Gastrocnemius medialis (tissue), 4 donors: ENCODE measurements at regions not wholly inside any gene's neighbourhood (a gene's known extent, or its start where the extent isn't known, plus 50 kb on each side); places are given as distances from the start of the nearest gene placed in this dataset.

ENCODE experiments used
- ATAC-seq, 2 donors: fragments of 150-250 bp; one replicate each; pipeline ENCODE4 v1.9.1; 2016
- DNase-seq, 2 donors: peaks; one replicate each; pipeline ENCODE4 v3.0.0-alpha.2; 2019
- H3K27ac ChIP-seq, 4 donors: fragments of 200-600 bp; sonication (generic); 1 replicate in 1 of 4; 2 replicates in 3 of 4; pipeline ENCODE4 v1.5.1; 2016 to 2018; ENCODE audit warnings: mild to moderate bottlenecking in 2 of 4, moderate library complexity in 1 of 4
- H3K27me3 ChIP-seq, 3 donors: fragments of 200-600 bp; sonication (generic) in 2 of 3; 1 replicate in 1 of 3; 2 replicates in 2 of 3; pipeline versions ENCODE4 v1.5.1 to v1.6.0; 2016 to 2019; ENCODE audit warnings: mild to moderate bottlenecking in 1 of 3, moderate library complexity in 1 of 3
- H3K36me3 ChIP-seq, 2 donors: fragments of 200-600 bp; sonication (generic) in 1 of 2; one replicate each; pipeline ENCODE4 v1.5.1; 2017 to 2018
- H3K4me1 ChIP-seq, 2 donors: fragments of 200-600 bp; sonication (generic) in 1 of 2; one replicate each; pipeline ENCODE4 v1.5.1; 2016 to 2017; ENCODE audit warnings: mild to moderate bottlenecking in 2 of 2
- H3K4me3 ChIP-seq, 4 donors: fragments of 200-600 bp; sonication (generic) in 3 of 4; 1 replicate in 1 of 4; 2 replicates in 3 of 4; pipeline ENCODE4 v1.5.1; 2016 to 2019; ENCODE audit warnings: mild to moderate bottlenecking in 2 of 4
- H3K9me3 ChIP-seq, 3 donors: fragments of 200-600 bp; sonication (generic) in 2 of 3; 1 replicate in 1 of 3; 2 replicates in 2 of 3; pipeline ENCODE4 v1.5.1; 2016 to 2019
- POLR2A ChIP-seq, 2 donors: fragments of 450-650 bp; IDR thresholded peaks; one replicate each; pipeline ENCODE4 v1.6.1; 2017; ENCODE audit warnings: antibody characterized with exemption in 2 of 2, mild to moderate bottlenecking in 2 of 2, moderate library complexity in 2 of 2
- in situ Hi-C, 4 donors: fragments of 200-750 bp; cut with MboI; loops; one replicate each; pipeline versions ENCODE4 v1.15.0 to v1.8.0; 2017; ENCODE audit warnings: low sequenced_read_pairs in 4 of 4
- intact Hi-C: fragments of 100-400 bp; cut with DNase I; formaldehyde crosslinking; loops from one replicate; pipeline ENCODE4 v1.15.1; 2023; ENCODE audit warnings: low total_unique reads
- TF ChIP-seq, protein P1 (sequence below), 5 experiments: fragments of 450-650 bp in 3 of 5; fragments of 200-600 bp in 2 of 5; sonication (generic) in 2 of 5; IDR thresholded peaks in 4 of 5; conservative IDR thresholded peaks in 1 of 5; 1 replicate in 4 of 5; 2 replicates in 1 of 5; pipeline ENCODE4 v1.5.1; 2016 to 2019; ENCODE audit warnings: antibody characterized with exemption in 5 of 5, mild to moderate bottlenecking in 3 of 5, moderate library complexity in 3 of 5

DNA sequence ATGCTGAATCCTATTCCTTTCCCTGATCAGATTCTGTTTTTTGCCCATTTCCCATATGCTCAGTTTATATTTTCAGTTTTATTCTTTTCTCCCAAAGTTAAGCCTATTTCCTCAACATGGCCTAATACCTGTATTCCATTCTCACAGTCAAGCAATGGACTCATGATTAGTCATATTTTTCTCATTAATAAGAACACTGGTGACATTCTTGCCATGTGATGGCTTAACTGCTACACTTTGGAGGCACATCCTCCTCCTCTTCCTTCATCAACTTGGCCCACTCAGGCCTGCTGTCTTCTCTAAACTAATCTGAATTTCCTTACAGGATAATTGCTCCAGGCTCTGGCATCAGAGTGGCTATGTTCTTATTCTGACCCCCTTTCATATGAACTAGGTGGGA is 679.2 kb downstream of the NYAP2 start:
- ATAC-seq (no peak), DNase-seq (no peak)
- H3K36me3 ChIP-seq: no peaks in the 10 kb centered on the region
- no peak for TF ChIP-seq POLR2A (IDR thresholded peaks at IDR 0.05)
- TF ChIP-seq, protein P1, sequence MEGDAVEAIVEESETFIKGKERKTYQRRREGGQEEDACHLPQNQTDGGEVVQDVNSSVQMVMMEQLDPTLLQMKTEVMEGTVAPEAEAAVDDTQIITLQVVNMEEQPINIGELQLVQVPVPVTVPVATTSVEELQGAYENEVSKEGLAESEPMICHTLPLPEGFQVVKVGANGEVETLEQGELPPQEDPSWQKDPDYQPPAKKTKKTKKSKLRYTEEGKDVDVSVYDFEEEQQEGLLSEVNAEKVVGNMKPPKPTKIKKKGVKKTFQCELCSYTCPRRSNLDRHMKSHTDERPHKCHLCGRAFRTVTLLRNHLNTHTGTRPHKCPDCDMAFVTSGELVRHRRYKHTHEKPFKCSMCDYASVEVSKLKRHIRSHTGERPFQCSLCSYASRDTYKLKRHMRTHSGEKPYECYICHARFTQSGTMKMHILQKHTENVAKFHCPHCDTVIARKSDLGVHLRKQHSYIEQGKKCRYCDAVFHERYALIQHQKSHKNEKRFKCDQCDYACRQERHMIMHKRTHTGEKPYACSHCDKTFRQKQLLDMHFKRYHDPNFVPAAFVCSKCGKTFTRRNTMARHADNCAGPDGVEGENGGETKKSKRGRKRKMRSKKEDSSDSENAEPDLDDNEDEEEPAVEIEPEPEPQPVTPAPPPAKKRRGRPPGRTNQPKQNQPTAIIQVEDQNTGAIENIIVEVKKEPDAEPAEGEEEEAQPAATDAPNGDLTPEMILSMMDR (IDR thresholded peaks at IDR 0.05 in 4 of 5, conservative IDR thresholded peaks at IDR 0.05 in 1 of 5): no peak
- no peak overlapping the region for H3K4me3 ChIP-seq
- H3K27ac ChIP-seq: no peak overlapping the region
- intact Hi-C loops: no loop called here
- H3K4me1 ChIP-seq: peaks cover 0 to 12% of the 10 kb centered on the region in 2 donors
- no peaks in the 10 kb centered on the region for H3K9me3 ChIP-seq
- no peaks in the 10 kb centered on the region for H3K27me3 ChIP-seq
- in situ Hi-C loops: no loop called here

DNA sequence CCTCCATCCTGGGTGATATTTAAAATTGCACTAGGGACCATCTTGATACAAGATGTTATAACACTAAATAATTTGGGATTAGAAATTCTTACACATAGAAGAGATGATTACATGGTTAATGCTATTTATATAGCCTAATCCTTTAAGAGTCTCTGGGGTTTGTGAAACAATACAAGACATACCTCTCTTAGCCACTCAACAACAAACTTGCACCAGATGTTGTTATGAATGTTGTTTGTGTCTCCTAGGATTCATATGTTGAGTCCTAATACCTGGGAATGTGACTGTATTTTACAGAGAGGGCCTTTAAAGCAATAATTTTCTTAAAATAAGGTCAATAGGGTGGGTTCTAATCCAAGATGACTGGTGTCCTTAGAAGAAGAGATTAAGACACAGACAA is 678.3 kb downstream of the NYAP2 start:
- intact Hi-C loops: no loop called here
- no peaks in the 10 kb centered on the region for H3K27me3 ChIP-seq
- no peak for TF ChIP-seq POLR2A (IDR thresholded peaks at IDR 0.05)
- TF ChIP-seq, protein P1 (IDR thresholded peaks at IDR 0.05 in 4 of 5, conservative IDR thresholded peaks at IDR 0.05 in 1 of 5): no peak

DNA sequence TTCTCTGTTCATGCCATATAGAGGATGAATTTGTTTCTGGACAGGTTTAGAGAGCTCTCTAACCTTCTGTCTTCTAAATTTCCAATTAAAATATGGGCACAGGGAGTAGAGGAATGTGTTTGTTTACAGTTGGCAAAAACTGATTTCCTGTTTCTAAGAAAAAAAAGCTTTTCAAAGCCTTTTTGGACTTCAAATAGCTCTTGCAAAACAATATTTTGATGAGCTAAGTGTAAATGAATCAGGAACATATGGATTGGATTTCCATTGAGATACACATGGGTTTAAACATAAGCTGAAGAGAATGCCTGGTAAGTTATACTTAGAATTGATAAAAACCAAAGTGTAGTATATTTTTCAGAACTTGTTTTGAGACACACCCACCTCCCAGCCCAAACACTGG is 677.5 kb downstream of the NYAP2 start:
- no peak for DNase-seq
- H3K36me3 ChIP-seq: no peaks in the 10 kb centered on the region
- TF ChIP-seq POLR2A (IDR thresholded peaks at IDR 0.05): no peak
- TF ChIP-seq, protein P1 (IDR thresholded peaks at IDR 0.05 in 4 of 5, conservative IDR thresholded peaks at IDR 0.05 in 1 of 5): no peak
- no peaks in the 10 kb centered on the region for H3K9me3 ChIP-seq
- intact Hi-C loops (no loop called here), in situ Hi-C loops (no loop called here)
- no peak for ATAC-seq
- peaks cover 0 to 12% of the 10 kb centered on the region in 2 donors for H3K4me1 ChIP-seq
- H3K4me3 ChIP-seq: no peak overlapping the region
- H3K27me3 ChIP-seq: no peaks in the 10 kb centered on the region
- H3K27ac ChIP-seq: no peak overlapping the region

More for the DNA sequence above, 678.3 kb downstream of the NYAP2 start:
- Histone ChIP-seq H3K36me3 (no peaks in the 10 kb centered on the region), H3K27ac (no peak overlapping the region), H3K4me3 (no peak overlapping the region), H3K9me3 (no peaks in the 10 kb centered on the region), H3K4me1 (peaks cover 0 to 12% of the 10 kb centered on the region in 2 donors)
- in situ Hi-C loops: no loop called here
- no peak for ATAC-seq
- no peak for DNase-seq

DNA sequence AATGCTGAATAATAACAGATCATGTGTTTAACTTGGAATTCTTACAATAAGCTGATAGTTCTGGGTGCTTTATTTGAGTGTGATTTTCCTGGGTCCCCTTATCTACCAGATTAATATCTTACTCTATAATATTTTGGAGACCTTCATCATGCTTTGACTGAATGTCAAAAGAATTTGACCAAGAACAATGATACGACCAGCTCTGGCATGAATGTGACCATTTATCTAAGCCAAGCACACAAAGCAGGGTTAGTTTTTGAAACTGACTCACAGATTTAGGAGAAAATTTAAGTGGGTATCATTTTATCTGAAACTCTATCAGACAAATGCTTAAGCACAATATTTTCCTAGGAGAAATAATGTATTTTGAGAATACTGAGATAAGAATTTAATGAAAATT is 677.0 kb downstream of the NYAP2 start:
- Histone ChIP-seq H3K4me1 (peaks cover 0 to 12% of the 10 kb centered on the region in 2 donors), H3K27me3 (no peaks in the 10 kb centered on the region), H3K9me3 (no peaks in the 10 kb centered on the region), H3K27ac (no peak overlapping the region), H3K36me3 (no peaks in the 10 kb centered on the region), H3K4me3 (no peak overlapping the region)
- no peak for ATAC-seq
- no peak for DNase-seq
- in situ Hi-C loops: no loop called here
- intact Hi-C loops: no loop called here
- TF ChIP-seq, protein P1 (IDR thresholded peaks at IDR 0.05 in 4 of 5, conservative IDR thresholded peaks at IDR 0.05 in 1 of 5): no peak
- TF ChIP-seq POLR2A (IDR thresholded peaks at IDR 0.05): no peak

DNA sequence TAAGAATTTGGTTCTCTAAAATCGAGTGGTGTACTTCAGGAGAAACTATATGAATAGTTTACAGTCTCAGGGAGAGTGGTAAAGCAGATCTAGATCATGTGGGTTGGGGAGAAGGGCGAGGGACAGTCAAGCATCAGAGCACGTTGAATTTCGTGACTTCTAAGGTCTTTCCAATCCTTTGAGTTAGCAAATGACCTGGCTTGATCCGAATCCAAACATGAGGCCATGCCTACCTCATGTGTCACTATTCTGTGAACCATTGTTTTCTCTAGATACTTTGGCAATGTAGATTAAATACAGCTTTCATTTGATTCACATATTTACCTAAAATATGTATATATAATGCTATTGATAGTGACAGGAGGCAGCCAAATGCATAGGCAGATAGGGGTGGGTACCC is 674.9 kb downstream of the NYAP2 start:
- ATAC-seq (no peak), DNase-seq (no peak)
- intact Hi-C loops (no loop called here), in situ Hi-C loops (no loop called here)
- Histone ChIP-seq H3K4me3 (no peak overlapping the region), H3K27ac (no peak overlapping the region), H3K9me3 (no peaks in the 10 kb centered on the region), H3K36me3 (no peaks in the 10 kb centered on the region), H3K4me1 (peaks cover 0 to 2% of the 10 kb centered on the region in 2 donors), H3K27me3 (no peaks in the 10 kb centered on the region)
- TF ChIP-seq POLR2A (IDR thresholded peaks at IDR 0.05): no peak
- TF ChIP-seq, protein P1 (IDR thresholded peaks at IDR 0.05 in 4 of 5, conservative IDR thresholded peaks at IDR 0.05 in 1 of 5): no peak
